Large intestine (tissue), 3 donors: ENCODE measurements at regions not wholly inside any gene's neighbourhood (a gene's known extent, or its start where the extent isn't known, plus 50 kb on each side); places are given as distances from the start of the nearest gene placed in this dataset.

ENCODE experiments used
- DNase-seq, 2 donors: peaks; one replicate each; pipeline versions ENCODE4 v3.0.0 to v3.0.0-alpha.2; 2013
- H3K27ac ChIP-seq: one replicate; pipeline ENCODE4 v1.5.1; 2013; ENCODE audit warnings: low read length
- H3K27me3 ChIP-seq: 2 replicates; pipeline ENCODE4 v1.6.1; 2013; ENCODE audit warnings: low read length; ENCODE audit not compliant: control insufficient read depth, insufficient read depth
- H3K36me3 ChIP-seq: 2 replicates; pipeline ENCODE4 v1.6.1; 2013; ENCODE audit warnings: low read length; ENCODE audit not compliant: control insufficient read depth, insufficient read depth
- H3K4me1 ChIP-seq: one replicate; pipeline ENCODE4 v1.6.1; 2013; ENCODE audit warnings: low read length; ENCODE audit not compliant: control insufficient read depth, insufficient read depth
- H3K4me3 ChIP-seq: one replicate; pipeline ENCODE4 v1.5.1; 2013; ENCODE audit warnings: low read length
- H3K9me3 ChIP-seq: one replicate; pipeline ENCODE4 v1.6.1; 2013; ENCODE audit warnings: mild to moderate bottlenecking, low read depth, low read length, moderate library complexity; ENCODE audit not compliant: control insufficient read depth
- WGBS: methylation state at CpG from one replicate; pipeline ENCODE4 v1.1.5; 2013; ENCODE audit warnings: low lambda C conversion rate; ENCODE audit not compliant: insufficient coverage; 5-methylcytosine and 5-hydroxymethylcytosine counted together

- WGBS, result no CpG with 5 or more reads among the region's 25 CpGs
- H3K36me3 ChIP-seq, result no peaks in the 10 kb centered on the region
- no peaks in the 10 kb centered on the region for H3K4me1 ChIP-seq
- DNase-seq, result no peak
- H3K9me3 ChIP-seq, result peaks cover 5% of the 10 kb centered on the region
- H3K27me3 ChIP-seq, result no peaks in the 10 kb centered on the region
- H3K4me3 ChIP-seq, result no peak overlapping the region
- H3K27ac ChIP-seq, result no peak overlapping the region
Observed at GRCh38 chr13:58773280-58773859, 1141.8 kb downstream of the PCDH17 start.

- Histone ChIP-seq H3K36me3 (no peaks in the 10 kb centered on the region), H3K4me3 (no peak overlapping the region), H3K27me3 (no peaks in the 10 kb centered on the region), H3K4me1 (no peaks in the 10 kb centered on the region), H3K9me3 (no peaks in the 10 kb centered on the region), H3K27ac (no peak overlapping the region)
- no peak for DNase-seq
- no CpG with 5 or more reads among the region's 1 CpG for WGBS
Observed at GRCh38 chr13:58782736-58783135, 1151.2 kb downstream of the PCDH17 start.

- WGBS, result 100% methylated on average over 1 of the region's 2 CpGs
- H3K9me3 ChIP-seq, result no peaks in the 10 kb centered on the region
- DNase-seq, result no peak
- H3K4me3 ChIP-seq, result no peak overlapping the region
- no peaks in the 10 kb centered on the region for H3K36me3 ChIP-seq
- H3K27ac ChIP-seq, result no peak overlapping the region
- no peaks in the 10 kb centered on the region for H3K27me3 ChIP-seq
- H3K4me1 ChIP-seq, result no peaks in the 10 kb centered on the region
Observed at GRCh38 chr13:58792854-58793253, 1161.3 kb downstream of the PCDH17 start.

DNA sequence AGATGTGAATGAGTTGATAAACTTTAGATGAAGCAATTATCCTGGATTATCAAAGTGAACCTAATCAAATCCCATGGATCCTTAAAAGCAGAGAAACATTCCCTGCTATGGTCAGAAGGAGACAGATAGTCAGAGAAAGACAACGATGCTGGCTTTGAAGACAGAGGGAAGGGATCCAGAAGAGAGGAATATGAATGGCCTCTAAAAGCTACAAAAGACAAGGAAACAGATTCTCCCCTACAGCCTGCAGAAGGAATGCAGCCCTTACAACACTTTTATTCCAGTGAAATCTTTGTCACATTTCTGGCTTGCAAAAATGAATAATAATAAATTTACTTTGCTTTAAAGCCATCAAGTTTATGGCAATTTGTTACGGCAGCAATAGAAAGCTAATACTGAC, 1164.2 kb downstream of the PCDH17 start:
- no peak for DNase-seq
- H3K4me3 ChIP-seq, result no peak overlapping the region
- H3K27me3 ChIP-seq, result no peaks in the 10 kb centered on the region
- H3K27ac ChIP-seq, result no peak overlapping the region
- H3K9me3 ChIP-seq, result no peaks in the 10 kb centered on the region
- H3K4me1 ChIP-seq, result no peaks in the 10 kb centered on the region
- no peaks in the 10 kb centered on the region for H3K36me3 ChIP-seq
- WGBS, result 89% methylated on average over 2 of the region's 2 CpGs

DNA sequence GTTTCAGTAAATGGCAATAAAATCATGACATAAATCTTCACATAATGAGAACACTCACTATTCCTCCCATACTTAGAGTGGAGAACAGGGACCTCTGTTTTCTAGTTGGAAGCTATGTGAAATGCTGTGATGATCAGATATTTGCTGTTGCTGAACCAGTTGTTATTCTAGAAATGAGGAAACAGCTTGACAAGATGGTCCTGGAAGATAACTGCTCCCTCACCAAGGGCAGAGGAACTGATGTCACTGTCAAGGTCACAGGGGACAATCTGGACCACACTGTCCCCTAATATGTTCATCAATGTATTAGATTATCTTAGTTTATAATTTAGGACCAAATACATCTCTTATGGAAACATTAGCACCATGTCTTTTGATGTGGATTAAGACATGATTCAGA, 1173.3 kb downstream of the PCDH17 start:
- no peaks in the 10 kb centered on the region for H3K4me1 ChIP-seq
- H3K27me3 ChIP-seq, result no peaks in the 10 kb centered on the region
- no peaks in the 10 kb centered on the region for H3K36me3 ChIP-seq
- H3K27ac ChIP-seq, result no peak overlapping the region
- H3K4me3 ChIP-seq, result no peak overlapping the region
- DNase-seq, result no peak
- no peaks in the 10 kb centered on the region for H3K9me3 ChIP-seq

- Histone ChIP-seq H3K9me3 (no peaks in the 10 kb centered on the region), H3K4me1 (no peaks in the 10 kb centered on the region), H3K27me3 (no peaks in the 10 kb centered on the region), H3K36me3 (no peaks in the 10 kb centered on the region), H3K4me3 (no peak overlapping the region), H3K27ac (no peak overlapping the region)
- DNase-seq, result no peak
- WGBS, result no CpG with 5 or more reads among the region's 2 CpGs
Observed at GRCh38 chr13:58806401-58806800, 1174.9 kb downstream of the PCDH17 start.

DNA sequence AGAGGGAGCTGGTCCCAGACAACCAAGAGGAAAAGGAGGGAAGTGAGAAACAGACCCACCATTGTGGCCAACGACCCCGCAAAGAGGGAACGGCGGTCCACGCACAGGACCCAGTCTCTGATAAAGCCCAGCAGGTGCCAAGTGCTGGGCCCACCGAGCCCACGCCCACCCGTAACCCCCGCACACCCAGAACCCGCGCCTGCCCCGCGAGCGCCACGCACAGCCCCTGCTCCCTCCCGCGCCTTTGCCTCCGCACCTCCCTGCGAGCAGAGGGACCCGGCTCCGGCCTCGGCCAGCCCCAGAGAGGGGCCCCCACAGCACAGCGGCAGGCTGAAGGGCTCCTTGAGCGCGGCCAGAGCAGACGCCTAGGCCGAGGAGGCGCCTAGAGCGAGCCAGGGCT, 1192.2 kb downstream of the PCDH17 start:
- H3K36me3 ChIP-seq, result no peaks in the 10 kb centered on the region
- DNase-seq, result no peak
- WGBS, result no CpG with 5 or more reads among the region's 29 CpGs
- no peaks in the 10 kb centered on the region for H3K4me1 ChIP-seq
- peaks cover 5% of the 10 kb centered on the region for H3K9me3 ChIP-seq
- H3K27ac ChIP-seq, result no peak overlapping the region
- H3K4me3 ChIP-seq, result no peak overlapping the region
- H3K27me3 ChIP-seq, result no peaks in the 10 kb centered on the region

DNA sequence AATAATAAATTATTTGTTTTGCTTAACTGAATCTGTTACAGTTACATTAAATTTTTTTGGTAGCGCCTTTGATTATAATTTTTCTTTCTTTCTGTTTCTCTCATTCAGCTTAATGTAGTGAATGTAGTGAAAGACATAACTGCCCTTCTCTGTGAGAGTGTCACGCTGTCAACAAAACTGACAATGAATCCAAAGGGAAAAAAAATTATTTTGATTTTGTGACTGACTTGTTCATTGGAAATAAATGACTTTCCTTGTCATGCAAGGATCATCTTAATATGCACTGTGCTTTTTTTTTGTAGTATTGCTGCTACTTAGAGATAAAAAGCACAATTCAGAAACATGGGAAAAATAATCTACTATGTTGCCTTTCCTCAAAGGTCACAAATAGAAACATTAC, 1196.4 kb downstream of the PCDH17 start:
- no peaks in the 10 kb centered on the region for H3K4me1 ChIP-seq
- H3K9me3 ChIP-seq, result peaks cover 5% of the 10 kb centered on the region
- no peaks in the 10 kb centered on the region for H3K36me3 ChIP-seq
- WGBS, result 100% methylated on average over 2 of the region's 2 CpGs
- no peak overlapping the region for H3K4me3 ChIP-seq
- no peak overlapping the region for H3K27ac ChIP-seq
- H3K27me3 ChIP-seq, result no peaks in the 10 kb centered on the region
- no peak for DNase-seq

GRCh38 chr13:58830841-58831240, 1199.3 kb downstream of the PCDH17 start:
- WGBS, result 83% methylated on average over 1 of the region's 1 CpG

DNA sequence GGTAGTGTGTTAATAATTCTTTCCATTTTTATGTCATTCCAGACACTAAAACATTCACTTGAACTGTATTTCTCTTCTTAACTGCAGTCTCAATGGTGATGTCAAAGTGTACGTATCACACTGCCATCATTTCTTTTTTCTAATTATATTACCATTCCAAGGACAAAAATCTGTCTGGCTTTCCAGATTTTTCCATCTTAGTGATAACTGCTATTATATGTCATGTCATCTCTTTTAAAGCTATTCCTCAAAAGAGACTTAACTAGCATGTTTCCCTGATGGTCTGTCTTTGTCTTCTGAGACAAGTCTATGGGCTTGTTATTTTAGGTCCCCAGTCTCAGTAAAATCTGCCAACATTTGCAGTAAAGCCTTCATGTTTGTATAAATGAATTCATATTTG, 1207.1 kb downstream of the PCDH17 start:
- Histone ChIP-seq H3K27ac (no peak overlapping the region), H3K27me3 (no peaks in the 10 kb centered on the region), H3K4me1 (no peaks in the 10 kb centered on the region), H3K36me3 (no peaks in the 10 kb centered on the region), H3K9me3 (peaks cover 2% of the 10 kb centered on the region), H3K4me3 (no peak overlapping the region)
- WGBS, result 100% methylated on average over 1 of the region's 1 CpG
- no peak for DNase-seq

More at GRCh38 chr13:58830841-58831240, 1199.3 kb downstream of the PCDH17 start:
- Histone ChIP-seq H3K27me3 (no peaks in the 10 kb centered on the region), H3K4me1 (no peaks in the 10 kb centered on the region), H3K27ac (no peak overlapping the region), H3K9me3 (no peaks in the 10 kb centered on the region), H3K36me3 (no peaks in the 10 kb centered on the region), H3K4me3 (no peak overlapping the region)
- DNase-seq, result no peak

DNA sequence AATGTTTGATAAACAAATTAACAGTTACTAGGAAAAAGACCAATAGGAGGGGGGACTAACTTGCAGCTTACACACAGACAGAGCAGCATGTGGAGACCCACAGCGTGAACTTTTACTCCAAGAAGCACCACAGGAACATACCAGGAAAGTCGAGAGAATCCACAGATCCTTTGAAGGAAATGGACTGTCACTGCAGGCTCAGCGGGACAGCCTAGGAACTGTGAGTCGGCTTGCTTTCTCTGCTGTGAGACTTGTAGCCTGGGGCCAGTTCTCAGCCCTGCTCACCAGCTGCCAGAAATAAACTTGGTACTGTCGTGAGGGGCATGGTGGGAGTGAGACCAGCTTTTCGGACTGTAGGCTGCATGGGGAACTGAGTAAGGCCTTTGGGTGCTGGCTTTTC, 1211.5 kb downstream of the PCDH17 start:
- no peak for DNase-seq
- no peaks in the 10 kb centered on the region for H3K27me3 ChIP-seq
- peaks cover 4% of the 10 kb centered on the region for H3K9me3 ChIP-seq
- H3K4me1 ChIP-seq, result no peaks in the 10 kb centered on the region
- H3K36me3 ChIP-seq, result no peaks in the 10 kb centered on the region
- H3K27ac ChIP-seq, result no peak overlapping the region
- no peak overlapping the region for H3K4me3 ChIP-seq
- no CpG with 5 or more reads among the region's 6 CpGs for whole genome bisulfite sequencing
